ENCODE measurements at regions not wholly inside any gene's neighbourhood (a gene's known extent, or its start where the extent isn't known, plus 50 kb on each side); places are given as distances from the start of the nearest gene placed in this dataset.
"Not testable (repeated sequence)": the region's sequence is repeated elsewhere in the genome, so short reads cannot be mapped to it uniquely, and the experiment has no call there.

DNA sequence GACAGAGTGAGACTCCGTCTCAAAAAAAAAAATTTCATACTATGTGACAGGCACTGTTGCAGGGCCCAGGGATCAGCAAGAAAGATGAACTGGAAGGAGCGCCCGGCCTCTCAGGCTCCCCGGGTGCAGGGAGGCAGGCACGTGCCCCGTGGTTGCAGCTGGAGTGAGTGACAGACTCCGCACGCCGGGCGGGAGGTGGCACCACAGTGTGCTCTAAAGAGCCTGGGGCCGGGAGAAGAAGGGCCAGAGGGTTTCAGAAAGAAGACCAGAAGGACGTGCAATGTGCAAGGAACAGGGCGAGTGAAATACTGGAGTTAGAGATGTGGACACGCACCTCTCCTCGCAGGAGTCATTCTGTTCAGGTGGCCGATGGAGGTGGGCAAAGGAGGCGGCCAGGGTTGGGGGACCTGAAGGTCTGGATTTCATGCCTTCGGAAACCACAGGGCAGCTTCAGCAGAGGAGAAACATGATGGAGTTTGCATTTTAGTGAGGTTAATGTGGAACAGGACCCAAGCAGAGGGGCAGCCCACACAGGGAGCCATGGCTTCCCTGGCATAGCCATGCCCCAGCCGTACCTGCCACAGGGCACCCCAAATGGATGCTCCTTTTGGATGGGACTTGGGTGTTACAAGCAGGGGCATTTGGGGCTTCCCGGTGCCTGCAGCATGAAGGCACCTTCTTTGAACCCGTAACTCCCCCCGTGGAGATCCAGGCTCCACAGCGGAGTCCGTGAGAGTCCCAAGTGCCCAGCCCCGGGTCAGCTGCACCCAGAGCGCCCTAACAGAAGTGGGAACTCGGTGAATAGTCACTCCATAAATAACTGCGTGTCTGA is 226.2 kb downstream of the ERMARD start:
- H3K9me3 ChIP-seq: no peaks in the 10 kb centered on the region
- peaks cover 0 to 29% (median 0%) of the 10 kb centered on the region in 4 donors for H3K27me3 ChIP-seq
- no peak for DNase-seq

DNA sequence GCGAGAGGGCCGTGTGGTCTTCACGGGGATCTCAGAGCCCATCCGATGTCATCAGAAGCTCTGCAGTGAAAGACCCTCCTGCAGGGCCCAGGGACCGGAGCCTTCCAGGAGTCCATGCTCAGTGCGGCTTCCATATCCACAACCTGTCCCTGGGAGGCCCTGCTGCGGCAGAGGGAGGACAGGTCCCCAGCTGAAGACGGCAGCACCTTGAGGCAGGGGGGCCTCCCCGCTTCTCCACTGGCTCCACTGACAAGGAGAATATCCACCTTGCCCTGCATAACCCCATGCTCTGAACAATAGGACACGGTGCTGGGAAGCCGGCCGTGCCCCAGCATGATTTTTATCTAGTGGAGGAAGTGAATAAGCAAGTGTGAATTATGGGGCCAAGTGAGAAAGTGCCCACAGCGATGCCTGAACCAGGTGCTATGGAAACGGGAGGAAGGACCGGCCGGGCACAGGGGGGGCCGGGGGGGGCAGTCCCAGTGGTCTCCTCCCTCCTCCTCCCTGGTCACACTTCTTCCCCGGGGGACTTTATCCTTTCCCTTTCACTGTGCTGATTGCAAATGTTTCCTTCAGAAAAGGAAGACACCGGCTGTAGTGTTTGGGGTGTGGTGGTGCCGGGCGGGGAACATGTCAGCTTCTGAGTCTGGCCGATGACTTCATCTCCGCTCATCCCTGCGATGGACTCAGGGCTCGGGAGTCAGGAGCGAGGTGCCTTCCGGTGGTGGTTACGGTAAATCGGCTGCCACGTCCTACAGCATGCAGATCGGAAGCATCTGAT is 225.1 kb downstream of the ERMARD start:
- TF ChIP-seq, protein P1, sequence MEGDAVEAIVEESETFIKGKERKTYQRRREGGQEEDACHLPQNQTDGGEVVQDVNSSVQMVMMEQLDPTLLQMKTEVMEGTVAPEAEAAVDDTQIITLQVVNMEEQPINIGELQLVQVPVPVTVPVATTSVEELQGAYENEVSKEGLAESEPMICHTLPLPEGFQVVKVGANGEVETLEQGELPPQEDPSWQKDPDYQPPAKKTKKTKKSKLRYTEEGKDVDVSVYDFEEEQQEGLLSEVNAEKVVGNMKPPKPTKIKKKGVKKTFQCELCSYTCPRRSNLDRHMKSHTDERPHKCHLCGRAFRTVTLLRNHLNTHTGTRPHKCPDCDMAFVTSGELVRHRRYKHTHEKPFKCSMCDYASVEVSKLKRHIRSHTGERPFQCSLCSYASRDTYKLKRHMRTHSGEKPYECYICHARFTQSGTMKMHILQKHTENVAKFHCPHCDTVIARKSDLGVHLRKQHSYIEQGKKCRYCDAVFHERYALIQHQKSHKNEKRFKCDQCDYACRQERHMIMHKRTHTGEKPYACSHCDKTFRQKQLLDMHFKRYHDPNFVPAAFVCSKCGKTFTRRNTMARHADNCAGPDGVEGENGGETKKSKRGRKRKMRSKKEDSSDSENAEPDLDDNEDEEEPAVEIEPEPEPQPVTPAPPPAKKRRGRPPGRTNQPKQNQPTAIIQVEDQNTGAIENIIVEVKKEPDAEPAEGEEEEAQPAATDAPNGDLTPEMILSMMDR (IDR thresholded peaks at IDR 0.05): no peak
- no peak for TF ChIP-seq POLR2A (IDR thresholded peaks at IDR 0.05)
- Histone ChIP-seq H3K4me3 (peak overlapping the region in 1 of 4 donors; percentile 2), H3K9me3 (no peaks in the 10 kb centered on the region), H3K4me1 (peaks cover 0 to 30% (median 8%) of the 10 kb centered on the region in 3 donors), H3K36me3 (no peaks in the 10 kb centered on the region), H3K27me3 (peaks cover 0 to 23% (median 0%) of the 10 kb centered on the region in 4 donors), H3K27ac (no peak overlapping the region)
- 12 to 63% methylated on average over 13 to 19 of the region's 31 CpGs for WGBS, 2 donors
- no peak for DNase-seq
- intact Hi-C loops (cut with DNase I): no loop called here

More for the DNA sequence above, 226.2 kb downstream of the ERMARD start:
- no peak overlapping the region for H3K27ac ChIP-seq
- H3K4me1 ChIP-seq: peaks cover 0 to 30% (median 8%) of the 10 kb centered on the region in 3 donors
- TF ChIP-seq POLR2A (IDR thresholded peaks at IDR 0.05): no peak
- TF ChIP-seq, protein P1 (IDR thresholded peaks at IDR 0.05): no peak
- intact Hi-C loops (cut with DNase I): no loop called here
- H3K4me3 ChIP-seq: no peak overlapping the region
- no peaks in the 10 kb centered on the region for H3K36me3 ChIP-seq
- WGBS, 2 donors: 81 to 86% methylated on average over 21 to 23 of the region's 28 CpGs

DNA sequence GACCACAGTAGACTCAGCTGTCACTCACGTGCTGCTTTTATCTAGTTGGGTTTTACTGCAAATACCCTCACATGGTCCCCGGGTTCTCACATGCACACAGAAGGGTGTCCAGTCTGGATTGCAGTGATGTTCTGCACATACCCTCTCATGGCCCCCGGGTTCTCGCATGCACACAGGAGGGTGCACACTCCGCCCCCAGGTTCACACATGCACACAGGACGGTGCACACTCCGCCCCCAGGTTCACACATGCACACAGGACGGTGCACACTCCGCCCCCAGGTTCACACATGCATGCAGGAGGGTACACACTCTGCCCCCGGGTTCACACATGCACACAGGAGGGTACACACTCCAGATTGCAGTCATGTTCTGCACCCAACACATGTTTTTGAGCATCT is 224.3 kb downstream of the ERMARD start:
- no peak overlapping the region for H3K27ac ChIP-seq
- 84 to 86% methylated on average over 7 to 9 of the region's 10 CpGs for WGBS, 2 donors
- TF ChIP-seq POLR2A (IDR thresholded peaks at IDR 0.05): no peak
- TF ChIP-seq, protein P1 (IDR thresholded peaks at IDR 0.05): no peak
- intact Hi-C loops (cut with DNase I): no loop called here
- peaks cover 0 to 17% (median 0%) of the 10 kb centered on the region in 4 donors for H3K27me3 ChIP-seq
- no peak for DNase-seq
- no peak overlapping the region for H3K4me3 ChIP-seq
- no peaks in the 10 kb centered on the region for H3K9me3 ChIP-seq
- no peaks in the 10 kb centered on the region for H3K36me3 ChIP-seq
- H3K4me1 ChIP-seq: peaks cover 0 to 30% (median 8%) of the 10 kb centered on the region in 3 donors

DNA sequence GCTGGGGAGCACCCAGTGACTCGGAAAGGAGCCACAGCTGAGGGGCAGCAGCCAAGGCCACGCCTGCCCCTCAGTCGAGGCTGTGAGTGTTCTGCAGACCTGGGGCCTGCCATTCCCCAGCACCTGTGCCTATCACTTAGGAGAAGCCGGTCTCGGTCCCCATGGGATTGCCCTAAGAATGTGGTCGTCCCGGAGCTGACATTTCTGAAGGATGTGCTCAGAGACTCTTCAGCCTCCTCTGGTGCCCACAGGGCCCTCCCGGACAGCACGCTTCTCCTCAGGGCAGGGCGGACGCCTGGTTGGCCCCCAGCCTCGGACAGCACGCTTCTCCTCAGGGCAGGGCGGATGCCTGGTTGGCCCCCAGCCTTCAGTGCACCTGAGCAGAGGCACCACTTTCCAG is 223.9 kb downstream of the ERMARD start:
- peaks cover 0 to 16% (median 0%) of the 10 kb centered on the region in 4 donors for H3K27me3 ChIP-seq
- no peaks in the 10 kb centered on the region for H3K36me3 ChIP-seq
- H3K27ac ChIP-seq: no peak overlapping the region
- TF ChIP-seq POLR2A (IDR thresholded peaks at IDR 0.05): no peak
- TF ChIP-seq, protein P1 (IDR thresholded peaks at IDR 0.05): no peak
- intact Hi-C loops (cut with DNase I): no loop called here
- DNase-seq: no peak
- H3K4me3 ChIP-seq: no peak overlapping the region
- H3K4me1 ChIP-seq: peaks cover 0 to 30% (median 8%) of the 10 kb centered on the region in 3 donors
- WGBS, 2 donors: 77 to 91% methylated on average over 4 to 9 of the region's 14 CpGs
- H3K9me3 ChIP-seq: no peaks in the 10 kb centered on the region

DNA sequence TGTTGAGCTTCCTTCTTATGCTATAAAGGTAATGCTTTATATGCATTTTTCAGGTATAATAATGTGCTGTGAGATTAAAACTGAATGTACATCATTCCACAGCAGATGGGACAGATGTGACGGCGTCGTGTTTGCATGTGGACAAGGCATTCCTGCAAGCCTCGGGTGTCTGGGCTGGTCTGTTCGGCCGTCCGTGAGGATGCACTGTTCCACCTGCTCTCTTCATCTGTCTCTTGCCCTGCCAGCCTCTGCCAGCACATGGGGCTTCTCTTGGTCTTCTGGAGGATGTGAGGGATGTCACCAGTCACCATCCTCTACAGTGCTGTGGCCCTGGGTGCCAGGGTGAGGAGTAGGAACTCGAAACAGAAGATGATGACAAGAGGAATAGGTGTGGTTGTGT is 223.2 kb downstream of the ERMARD start:
- Histone ChIP-seq H3K36me3 (no peaks in the 10 kb centered on the region), H3K27me3 (peaks cover 0 to 19% (median 0%) of the 10 kb centered on the region in 4 donors), H3K4me3 (no peak overlapping the region), H3K27ac (no peak overlapping the region), H3K4me1 (peaks cover 0 to 30% (median 8%) of the 10 kb centered on the region in 3 donors), H3K9me3 (no peaks in the 10 kb centered on the region)
- WGBS, 2 donors: 75 to 93% methylated on average over 7 to 8 of the region's 8 CpGs
- DNase-seq: no peak
- intact Hi-C loops (cut with DNase I): no loop called here
- no peak for TF ChIP-seq POLR2A (IDR thresholded peaks at IDR 0.05)
- TF ChIP-seq, protein P1 (IDR thresholded peaks at IDR 0.05): no peak

DNA sequence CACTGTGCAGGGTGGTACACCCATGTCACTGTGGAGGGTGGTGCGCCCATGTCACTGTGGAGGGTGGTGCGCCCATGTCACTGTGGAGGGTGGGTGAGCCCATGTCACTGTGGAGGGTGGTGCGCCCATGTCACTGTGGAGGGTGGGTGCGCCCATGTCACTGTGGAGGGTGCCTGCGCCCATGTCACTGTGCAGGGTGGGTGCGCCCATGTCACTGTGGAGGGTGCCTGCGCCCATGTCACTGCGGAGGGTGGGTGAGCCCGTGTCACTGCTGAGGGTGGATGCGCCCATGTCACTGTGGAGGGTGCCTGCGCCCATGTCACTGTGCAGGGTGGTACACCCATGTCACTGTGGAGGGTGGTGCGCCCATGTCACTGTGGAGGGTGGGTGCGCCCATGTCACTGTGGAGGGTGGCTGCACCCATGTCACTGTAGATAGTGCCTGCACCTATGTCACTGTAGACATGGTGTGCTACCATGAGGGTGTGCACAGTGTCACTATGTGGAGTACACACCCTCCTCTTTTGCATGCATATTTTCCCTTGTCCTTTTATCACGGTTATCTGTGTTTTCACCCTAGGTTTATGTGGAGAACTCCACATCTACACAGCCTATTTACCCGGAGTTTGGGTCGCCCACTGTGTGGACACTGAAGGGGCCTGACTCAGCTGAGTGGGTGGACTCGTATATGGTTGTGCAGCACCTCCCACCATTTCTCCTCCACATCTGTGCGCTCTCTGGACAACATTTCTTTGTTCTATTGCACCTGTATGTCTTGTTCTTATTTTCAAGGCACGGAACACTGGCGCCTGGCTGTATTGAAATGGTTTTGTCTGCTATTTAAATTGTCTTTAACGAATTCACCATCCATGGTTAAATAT is 222.4 kb downstream of the ERMARD start:
- DNase-seq; H3K36me3 ChIP-seq; H3K9me3 ChIP-seq; H3K4me3 ChIP-seq; intact Hi-C loops (cut with DNase I); H3K27ac ChIP-seq: not testable (repeated sequence)
- Histone ChIP-seq H3K4me1 (peaks cover 0 to 25% (median 5%) of the 10 kb centered on the region in 3 donors), H3K27me3 (peaks cover 0 to 25% (median 0%) of the 10 kb centered on the region in 4 donors)
- 72 to 81% methylated on average over 15 to 18 of the region's 21 CpGs for WGBS, 2 donors
